ENCODE measurements at regions not wholly inside any gene's neighbourhood (a gene's known extent, or its start where the extent isn't known, plus 50 kb on each side); places are given as distances from the start of the nearest gene placed in this dataset.

GRCh38 chr3:39671116-39671515, 138.3 kb upstream of the MYRIP start:
- TF ChIP-seq EZH2 (IDR thresholded peaks at IDR 0.05; ENCODE audit: borderline replicate concordance, low read length) (no peak), CTCF (IDR thresholded peaks at IDR 0.05; ENCODE audit: low read length) (no peak)

All from OCI-LY1 (cell line).